ENCODE measurements at regions not wholly inside any gene's neighbourhood (a gene's known extent, or its start where the extent isn't known, plus 50 kb on each side); places are given as distances from the start of the nearest gene placed in this dataset.

DNA sequence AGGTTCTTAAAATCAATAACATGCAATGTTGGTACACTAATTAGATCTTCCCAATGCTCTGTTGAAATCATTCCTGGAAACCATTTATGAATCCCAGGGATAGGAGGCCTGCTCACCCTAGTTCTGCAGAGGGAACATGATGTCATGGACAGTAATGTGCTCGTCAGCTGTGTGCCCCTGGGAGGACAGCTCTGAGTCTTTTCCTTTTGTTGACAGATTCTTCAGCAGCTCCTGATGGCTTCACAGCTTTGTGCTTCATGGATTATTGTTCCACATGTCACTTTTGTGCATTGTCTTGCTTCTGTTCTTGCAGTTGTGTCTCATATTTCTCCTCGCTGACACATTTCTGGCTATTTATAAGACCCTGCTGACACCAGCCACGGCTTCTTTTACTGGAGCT is 367.5 kb downstream of the CCSER2 start:
- no CpG with 5 or more reads among the region's 3 CpGs for WGBS (ENCODE audit: extremely low coverage, insufficient read length, low lambda C conversion rate)
- TF ChIP-seq, protein P1, sequence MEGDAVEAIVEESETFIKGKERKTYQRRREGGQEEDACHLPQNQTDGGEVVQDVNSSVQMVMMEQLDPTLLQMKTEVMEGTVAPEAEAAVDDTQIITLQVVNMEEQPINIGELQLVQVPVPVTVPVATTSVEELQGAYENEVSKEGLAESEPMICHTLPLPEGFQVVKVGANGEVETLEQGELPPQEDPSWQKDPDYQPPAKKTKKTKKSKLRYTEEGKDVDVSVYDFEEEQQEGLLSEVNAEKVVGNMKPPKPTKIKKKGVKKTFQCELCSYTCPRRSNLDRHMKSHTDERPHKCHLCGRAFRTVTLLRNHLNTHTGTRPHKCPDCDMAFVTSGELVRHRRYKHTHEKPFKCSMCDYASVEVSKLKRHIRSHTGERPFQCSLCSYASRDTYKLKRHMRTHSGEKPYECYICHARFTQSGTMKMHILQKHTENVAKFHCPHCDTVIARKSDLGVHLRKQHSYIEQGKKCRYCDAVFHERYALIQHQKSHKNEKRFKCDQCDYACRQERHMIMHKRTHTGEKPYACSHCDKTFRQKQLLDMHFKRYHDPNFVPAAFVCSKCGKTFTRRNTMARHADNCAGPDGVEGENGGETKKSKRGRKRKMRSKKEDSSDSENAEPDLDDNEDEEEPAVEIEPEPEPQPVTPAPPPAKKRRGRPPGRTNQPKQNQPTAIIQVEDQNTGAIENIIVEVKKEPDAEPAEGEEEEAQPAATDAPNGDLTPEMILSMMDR (conservative IDR thresholded peaks at IDR 0.05): no peak
- no peak overlapping the region for H3K56ac ChIP-seq (ENCODE audit: insufficient read length, low read depth, low read length)
- no peak overlapping the region for H2BK120ac ChIP-seq (ENCODE audit: low read depth, low read length, poor library complexity, severe bottlenecking)
- no peak overlapping the region for H2BK20ac ChIP-seq (ENCODE audit: low read depth, low read length, poor library complexity, severe bottlenecking)
- no peaks in the 10 kb centered on the region; the same call in 1 of the 2 replicates for H3K27me3 Mint-ChIP-seq (ENCODE audit: low read depth)
- no peak overlapping the region for H4K8ac ChIP-seq (replicated peaks; ENCODE audit: insufficient read length, low read depth, low read length)
- peaks cover 5 to 9% of the 10 kb centered on the region in 2 experiments; a peak in 3 of 4 replicates for H3K4me1 Mint-ChIP-seq
- H4K91ac ChIP-seq (ENCODE audit: insufficient read length, low read depth, low read length): no peak overlapping the region
- H3K27ac Mint-ChIP-seq: no peak overlapping the region
- H3K79me2 ChIP-seq (ENCODE audit: insufficient read depth, low read length): no peaks in the 10 kb centered on the region
- no peaks in the 10 kb centered on the region for H3K23me2 ChIP-seq (ENCODE audit: insufficient read length, low read depth, low read length, poor library complexity, severe bottlenecking)
- H3K4ac ChIP-seq (ENCODE audit: low read depth, low read length): no peak overlapping the region
- H3K9me3 Mint-ChIP-seq: peaks cover 4 to 7% of the 10 kb centered on the region in 2 experiments; a peak in 4 of 5 replicates
- no peaks in the 10 kb centered on the region for H3K9me3 ChIP-seq (ENCODE audit: control insufficient read depth, low read depth, low read length)
- H2BK5ac ChIP-seq (ENCODE audit: insufficient read length, low read length): no peak overlapping the region
- no peak overlapping the region for H3K14ac ChIP-seq (ENCODE audit: insufficient read depth, low read length)
- no peak overlapping the region for H2BK15ac ChIP-seq (ENCODE audit: low read depth, low read length)
- H2AK5ac ChIP-seq (ENCODE audit: insufficient read length, low read length): no peak overlapping the region
- H3K4me2 ChIP-seq (ENCODE audit: insufficient read depth, insufficient read length, low read length): no peak overlapping the region
- peaks cover 0 to 2% (median 0%) of the 10 kb centered on the region in 3 experiments; a peak in 1 of 7 replicates for H3K36me3 Mint-ChIP-seq (ENCODE audit: insufficient read depth in 1 of 3, low read depth in 3 of 3)
- no peak overlapping the region for H3K4me3 Mint-ChIP-seq
- no peak overlapping the region for H3K27ac ChIP-seq (ENCODE audit: insufficient read length, low read depth, low read length)
- no peak overlapping the region for H3K18ac ChIP-seq (ENCODE audit: insufficient read length, low read depth, low read length)
- no peak overlapping the region for H2AFZ ChIP-seq (ENCODE audit: low read length)
- no peaks in the 10 kb centered on the region for H4K20me1 ChIP-seq (ENCODE audit: control insufficient read depth, insufficient read depth, insufficient read length)
- no peak overlapping the region for H2BK12ac ChIP-seq (ENCODE audit: insufficient read length, low read depth, low read length)
- no peak overlapping the region for H3T11ph ChIP-seq (ENCODE audit: low read length)
- H3K9ac ChIP-seq (ENCODE audit: extremely low read depth, insufficient read length, low read length): no peak overlapping the region
- H3K23ac ChIP-seq (ENCODE audit: insufficient read length, low read depth, low read length): no peak overlapping the region
- no peaks in the 10 kb centered on the region for H3K27me3 ChIP-seq (ENCODE audit: insufficient read depth, low read length)
- no peak for DNase-seq
- H4K5ac ChIP-seq (ENCODE audit: insufficient read length, low read depth, low read length): no peak overlapping the region
- no peaks in the 10 kb centered on the region for H3K79me1 ChIP-seq (ENCODE audit: insufficient read depth, low read depth, low read length, poor library complexity, severe bottlenecking)
- no peaks in the 10 kb centered on the region for H3K4me1 ChIP-seq (ENCODE audit: insufficient read depth, low read length)

Measured in H9 (cell line).